ENCODE measurements at regions not wholly inside any gene's neighbourhood (a gene's known extent, or its start where the extent isn't known, plus 50 kb on each side); places are given as distances from the start of the nearest gene placed in this dataset.
"Not testable (repeated sequence)": the region's sequence is repeated elsewhere in the genome, so short reads cannot be mapped to it uniquely, and the experiment has no call there.

- no peaks in the 10 kb centered on the region for H3K27me3 ChIP-seq (ENCODE audit: control insufficient read depth in 1 of 2, insufficient read depth in 2 of 2, low read length in 2 of 2)
- no peak overlapping the region for H3K4me3 ChIP-seq (ENCODE audit: low read depth in 1 of 2, low read length in 2 of 2)
- no peaks in the 10 kb centered on the region for H3K36me3 ChIP-seq (ENCODE audit: control insufficient read depth in 2 of 2, insufficient read depth in 2 of 2, low read length in 1 of 2)
- no peaks in the 10 kb centered on the region for H3K4me1 ChIP-seq (ENCODE audit: control insufficient read depth in 2 of 2, insufficient read depth in 2 of 2, low read length in 1 of 2)
- WGBS, 2 donors: 54 to 75% methylated on average over 3 of the region's 3 CpGs
- H3K27ac ChIP-seq (ENCODE audit: low read depth in 2 of 2, low read length in 1 of 2): no peak overlapping the region
- H3K9me3 ChIP-seq (ENCODE audit: control insufficient read depth in 2 of 2, insufficient read depth in 1 of 2, low read depth in 1 of 2, low read length in 1 of 2): no peaks in the 10 kb centered on the region
Measured at GRCh38 chr3:101143012-101143411, 149.8 kb upstream of the ABI3BP start.

GRCh38 chr3:101142160-101142559 is 148.9 kb upstream of the ABI3BP start:
- WGBS, 2 donors: 73 to 75% methylated on average over 2 of the region's 2 CpGs
- H3K36me3 ChIP-seq (ENCODE audit: control insufficient read depth in 2 of 2, insufficient read depth in 2 of 2, low read length in 1 of 2): no peaks in the 10 kb centered on the region
- no peak overlapping the region for H3K27ac ChIP-seq (ENCODE audit: low read depth in 2 of 2, low read length in 1 of 2)
- H3K4me3 ChIP-seq (ENCODE audit: low read depth in 1 of 2, low read length in 2 of 2): no peak overlapping the region
- H3K4me1 ChIP-seq (ENCODE audit: control insufficient read depth in 2 of 2, insufficient read depth in 2 of 2, low read length in 1 of 2): no peaks in the 10 kb centered on the region
- H3K9me3 ChIP-seq (ENCODE audit: control insufficient read depth in 2 of 2, insufficient read depth in 1 of 2, low read depth in 1 of 2, low read length in 1 of 2): no peaks in the 10 kb centered on the region
- H3K27me3 ChIP-seq (ENCODE audit: control insufficient read depth in 1 of 2, insufficient read depth in 2 of 2, low read length in 2 of 2): no peaks in the 10 kb centered on the region

GRCh38 chr3:101141135-101141534 is 147.9 kb upstream of the ABI3BP start:
- Histone ChIP-seq H3K27ac (ENCODE audit: low read depth in 2 of 2, low read length in 1 of 2) (no peak overlapping the region), H3K4me3 (ENCODE audit: low read depth in 1 of 2, low read length in 2 of 2) (no peak overlapping the region), H3K9me3 (ENCODE audit: control insufficient read depth in 2 of 2, insufficient read depth in 1 of 2, low read depth in 1 of 2, low read length in 1 of 2) (no peaks in the 10 kb centered on the region), H3K4me1 (ENCODE audit: control insufficient read depth in 2 of 2, insufficient read depth in 2 of 2, low read length in 1 of 2) (no peaks in the 10 kb centered on the region), H3K36me3 (ENCODE audit: control insufficient read depth in 2 of 2, insufficient read depth in 2 of 2, low read length in 1 of 2) (no peaks in the 10 kb centered on the region), H3K27me3 (ENCODE audit: control insufficient read depth in 1 of 2, insufficient read depth in 2 of 2, low read length in 2 of 2) (no peaks in the 10 kb centered on the region)
- WGBS, 2 donors: 43 to 55% methylated on average over 1 of the region's 1 CpG

GRCh38 chr3:101138817-101139216 is 145.6 kb upstream of the ABI3BP start:
- H3K27me3 ChIP-seq (ENCODE audit: control insufficient read depth in 1 of 2, insufficient read depth in 2 of 2, low read length in 2 of 2): no peaks in the 10 kb centered on the region
- no peak overlapping the region for H3K27ac ChIP-seq (ENCODE audit: low read depth in 2 of 2, low read length in 1 of 2)
- no peak overlapping the region for H3K4me3 ChIP-seq (ENCODE audit: low read depth in 1 of 2, low read length in 2 of 2)
- no peaks in the 10 kb centered on the region for H3K4me1 ChIP-seq (ENCODE audit: control insufficient read depth in 2 of 2, insufficient read depth in 2 of 2, low read length in 1 of 2)
- WGBS, 2 donors: 72 to 97% methylated on average over 1 of the region's 1 CpG
- H3K9me3 ChIP-seq (ENCODE audit: control insufficient read depth in 2 of 2, insufficient read depth in 1 of 2, low read depth in 1 of 2, low read length in 1 of 2): no peaks in the 10 kb centered on the region
- H3K36me3 ChIP-seq (ENCODE audit: control insufficient read depth in 2 of 2, insufficient read depth in 2 of 2, low read length in 1 of 2): no peaks in the 10 kb centered on the region

GRCh38 chr3:101134331-101134730 is 141.1 kb upstream of the ABI3BP start:
- 86 to 93% methylated on average over 7 of the region's 7 CpGs for WGBS, 2 donors
- no peaks in the 10 kb centered on the region for H3K36me3 ChIP-seq (ENCODE audit: control insufficient read depth in 2 of 2, insufficient read depth in 2 of 2, low read length in 1 of 2)
- H3K27ac ChIP-seq (ENCODE audit: low read depth in 2 of 2, low read length in 1 of 2): no peak overlapping the region
- no peak overlapping the region for H3K4me3 ChIP-seq (ENCODE audit: low read depth in 1 of 2, low read length in 2 of 2)
- H3K9me3 ChIP-seq (ENCODE audit: control insufficient read depth in 2 of 2, insufficient read depth in 1 of 2, low read depth in 1 of 2, low read length in 1 of 2): no peaks in the 10 kb centered on the region
- H3K4me1 ChIP-seq (ENCODE audit: control insufficient read depth in 2 of 2, insufficient read depth in 2 of 2, low read length in 1 of 2): no peaks in the 10 kb centered on the region
- no peaks in the 10 kb centered on the region for H3K27me3 ChIP-seq (ENCODE audit: control insufficient read depth in 1 of 2, insufficient read depth in 2 of 2, low read length in 2 of 2)

- Histone ChIP-seq H3K36me3 (ENCODE audit: control insufficient read depth in 2 of 2, insufficient read depth in 2 of 2, low read length in 1 of 2) (no peaks in the 10 kb centered on the region), H3K27ac (ENCODE audit: low read depth in 2 of 2, low read length in 1 of 2) (no peak overlapping the region), H3K4me1 (ENCODE audit: control insufficient read depth in 2 of 2, insufficient read depth in 2 of 2, low read length in 1 of 2) (no peaks in the 10 kb centered on the region), H3K27me3 (ENCODE audit: control insufficient read depth in 1 of 2, insufficient read depth in 2 of 2, low read length in 2 of 2) (no peaks in the 10 kb centered on the region), H3K9me3 (ENCODE audit: control insufficient read depth in 2 of 2, insufficient read depth in 1 of 2, low read depth in 1 of 2, low read length in 1 of 2) (no peaks in the 10 kb centered on the region), H3K4me3 (ENCODE audit: low read depth in 1 of 2, low read length in 2 of 2) (no peak overlapping the region)
- WGBS, 2 donors: 45 to 77% methylated on average over 1 of the region's 1 CpG
Measured at GRCh38 chr3:101133652-101134051, 140.4 kb upstream of the ABI3BP start.

GRCh38 chr3:101133197-101133596 is 140.0 kb upstream of the ABI3BP start:
- H3K36me3 ChIP-seq (ENCODE audit: control insufficient read depth in 2 of 2, insufficient read depth in 2 of 2, low read length in 1 of 2); H3K27ac ChIP-seq (ENCODE audit: low read depth in 2 of 2, low read length in 1 of 2); H3K4me1 ChIP-seq (ENCODE audit: control insufficient read depth in 2 of 2, insufficient read depth in 2 of 2, low read length in 1 of 2); H3K4me3 ChIP-seq (ENCODE audit: low read depth in 1 of 2, low read length in 2 of 2); H3K27me3 ChIP-seq (ENCODE audit: control insufficient read depth in 1 of 2, insufficient read depth in 2 of 2, low read length in 2 of 2); H3K9me3 ChIP-seq (ENCODE audit: control insufficient read depth in 2 of 2, insufficient read depth in 1 of 2, low read depth in 1 of 2, low read length in 1 of 2): not testable (repeated sequence)
- 94% methylated on average over 7 of the region's 7 CpGs for WGBS, 2 donors

GRCh38 chr3:101131767-101132166 is 138.5 kb upstream of the ABI3BP start:
- no peak overlapping the region for H3K27ac ChIP-seq (ENCODE audit: low read depth in 2 of 2, low read length in 1 of 2)

GRCh38 chr3:101128786-101129185 is 135.6 kb upstream of the ABI3BP start:
- Histone ChIP-seq H3K9me3 (ENCODE audit: control insufficient read depth in 2 of 2, insufficient read depth in 1 of 2, low read depth in 1 of 2, low read length in 1 of 2) (no peaks in the 10 kb centered on the region), H3K36me3 (ENCODE audit: control insufficient read depth in 2 of 2, insufficient read depth in 2 of 2, low read length in 1 of 2) (no peaks in the 10 kb centered on the region), H3K4me3 (ENCODE audit: low read depth in 1 of 2, low read length in 2 of 2) (no peak overlapping the region), H3K27me3 (ENCODE audit: control insufficient read depth in 1 of 2, insufficient read depth in 2 of 2, low read length in 2 of 2) (no peaks in the 10 kb centered on the region), H3K27ac (ENCODE audit: low read depth in 2 of 2, low read length in 1 of 2) (peak overlapping the region in 1 of 2 donors; percentile 4), H3K4me1 (ENCODE audit: control insufficient read depth in 2 of 2, insufficient read depth in 2 of 2, low read length in 1 of 2) (no peaks in the 10 kb centered on the region)
- 41 to 48% methylated on average over 9 of the region's 9 CpGs for WGBS, 2 donors

More at GRCh38 chr3:101131767-101132166, 138.5 kb upstream of the ABI3BP start:
- Histone ChIP-seq H3K36me3 (ENCODE audit: control insufficient read depth in 2 of 2, insufficient read depth in 2 of 2, low read length in 1 of 2) (no peaks in the 10 kb centered on the region), H3K27me3 (ENCODE audit: control insufficient read depth in 1 of 2, insufficient read depth in 2 of 2, low read length in 2 of 2) (no peaks in the 10 kb centered on the region), H3K9me3 (ENCODE audit: control insufficient read depth in 2 of 2, insufficient read depth in 1 of 2, low read depth in 1 of 2, low read length in 1 of 2) (no peaks in the 10 kb centered on the region), H3K4me1 (ENCODE audit: control insufficient read depth in 2 of 2, insufficient read depth in 2 of 2, low read length in 1 of 2) (no peaks in the 10 kb centered on the region), H3K4me3 (ENCODE audit: low read depth in 1 of 2, low read length in 2 of 2) (no peak overlapping the region)
- WGBS, 2 donors: 63 to 95% methylated on average over 2 of the region's 2 CpGs

- Histone ChIP-seq H3K27ac (ENCODE audit: low read depth in 2 of 2, low read length in 1 of 2) (no peak overlapping the region), H3K4me1 (ENCODE audit: control insufficient read depth in 2 of 2, insufficient read depth in 2 of 2, low read length in 1 of 2) (no peaks in the 10 kb centered on the region), H3K9me3 (ENCODE audit: control insufficient read depth in 2 of 2, insufficient read depth in 1 of 2, low read depth in 1 of 2, low read length in 1 of 2) (no peaks in the 10 kb centered on the region), H3K4me3 (ENCODE audit: low read depth in 1 of 2, low read length in 2 of 2) (no peak overlapping the region), H3K27me3 (ENCODE audit: control insufficient read depth in 1 of 2, insufficient read depth in 2 of 2, low read length in 2 of 2) (no peaks in the 10 kb centered on the region), H3K36me3 (ENCODE audit: control insufficient read depth in 2 of 2, insufficient read depth in 2 of 2, low read length in 1 of 2) (no peaks in the 10 kb centered on the region)
- 58 to 61% methylated on average over 1 of the region's 1 CpG for WGBS, 2 donors
Measured at GRCh38 chr3:101128001-101128400, 134.8 kb upstream of the ABI3BP start.

Data from esophagus (tissue), 2 donors.